Tibial artery (tissue), 4 donors: ENCODE measurements at regions not wholly inside any gene's neighbourhood (a gene's known extent, or its start where the extent isn't known, plus 50 kb on each side); places are given as distances from the start of the nearest gene placed in this dataset.
"Not testable (repeated sequence)": the region's sequence is repeated elsewhere in the genome, so short reads cannot be mapped to it uniquely, and the experiment has no call there.

ENCODE experiments used
- DNase-seq, 2 donors: peaks; one replicate each; pipeline ENCODE4 v3.0.0-alpha.2; 2019
- H3K27ac ChIP-seq, 2 donors: fragments of 200-600 bp; sonication (generic) in 1 of 2; 1 replicate in 1 of 2; 2 replicates in 1 of 2; pipeline ENCODE4 v1.5.1; 2018 to 2019; ENCODE audit warnings: mild to moderate bottlenecking in 1 of 2
- H3K27me3 ChIP-seq, 2 donors: fragments of 200-600 bp; sonication (generic) in 1 of 2; one replicate each; pipeline versions ENCODE4 v1.5.1 to v1.6.0; 2016 to 2019
- H3K36me3 ChIP-seq, 3 donors: fragments of 200-600 bp; sonication (generic) in 2 of 3; one replicate each; pipeline ENCODE4 v1.5.1; 2016 to 2019; ENCODE audit warnings: mild to moderate bottlenecking in 2 of 3
- H3K4me1 ChIP-seq, 4 donors: fragments of 200-600 bp; sonication (generic) in 2 of 4; 1 replicate in 3 of 4; 2 replicates in 1 of 4; pipeline ENCODE4 v1.5.1; 2016 to 2019
- H3K4me3 ChIP-seq, 2 donors: fragments of 200-600 bp; sonication (generic) in 1 of 2; 1 replicate in 1 of 2; 2 replicates in 1 of 2; pipeline ENCODE4 v1.5.1; 2018 to 2019; ENCODE audit warnings: mild to moderate bottlenecking in 2 of 2
- H3K9me3 ChIP-seq, 3 donors: fragments of 200-600 bp; sonication (generic) in 1 of 3; one replicate each; pipeline ENCODE4 v1.5.1; 2016 to 2019
- intact Hi-C: fragments of 100-400 bp; cut with DNase I; formaldehyde crosslinking; loops from one replicate; pipeline ENCODE4 v1.15.0; 2023; ENCODE audit warnings: low total_unique reads
- TF ChIP-seq, protein P1 (sequence below), 2 experiments: fragments of 200-600 bp in 1 of 2; fragments of 450-650 bp in 1 of 2; IDR thresholded peaks; one replicate each; pipeline ENCODE4 v1.5.1; 2017 to 2019; ENCODE audit warnings: antibody characterized with exemption in 2 of 2, mild to moderate bottlenecking in 1 of 2, moderate library complexity in 1 of 2

DNA sequence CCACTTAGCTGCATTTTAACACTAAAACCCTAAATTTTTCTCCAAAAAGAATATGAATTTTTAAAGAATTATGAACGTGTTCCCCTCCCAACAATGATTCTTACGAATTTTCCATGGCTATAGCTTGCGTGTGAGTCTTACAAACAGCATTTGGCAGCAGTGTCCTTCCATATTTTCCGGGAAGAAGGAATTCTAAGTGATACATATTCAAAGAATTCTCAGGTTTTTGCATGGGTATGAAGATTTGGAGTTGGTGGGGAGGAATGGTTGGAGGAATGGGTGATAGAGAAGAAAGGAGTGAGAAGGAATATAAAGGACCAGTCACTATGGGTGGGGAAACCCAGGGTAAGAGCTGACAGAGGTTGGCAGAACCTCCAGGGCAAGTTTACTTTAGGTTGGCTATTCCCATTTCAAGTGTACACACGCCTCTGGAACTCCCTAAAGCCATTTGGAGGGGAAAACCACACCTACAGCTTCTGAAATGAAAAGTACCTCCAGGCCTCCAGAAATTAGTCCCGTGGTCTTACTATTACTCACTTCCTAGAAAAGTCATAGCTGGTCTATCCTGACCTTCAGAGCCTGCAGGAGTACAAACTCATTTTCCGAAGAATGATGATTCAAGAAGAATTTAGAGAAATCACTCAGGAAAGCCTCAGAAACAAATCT lies 420.8 kb upstream of the DIPK2B start:
- Histone ChIP-seq H3K27me3 (no peaks in the 10 kb centered on the region), H3K36me3 (no peaks in the 10 kb centered on the region), H3K9me3 (no peaks in the 10 kb centered on the region), H3K27ac (peak overlapping the region; percentile 55 to 81), H3K4me1 (peaks cover 0 to 26% (median 7%) of the 10 kb centered on the region in 4 donors), H3K4me3 (no peak overlapping the region)
- intact Hi-C loops = no loop called here
- DNase-seq = no peak
- TF ChIP-seq, protein P1, sequence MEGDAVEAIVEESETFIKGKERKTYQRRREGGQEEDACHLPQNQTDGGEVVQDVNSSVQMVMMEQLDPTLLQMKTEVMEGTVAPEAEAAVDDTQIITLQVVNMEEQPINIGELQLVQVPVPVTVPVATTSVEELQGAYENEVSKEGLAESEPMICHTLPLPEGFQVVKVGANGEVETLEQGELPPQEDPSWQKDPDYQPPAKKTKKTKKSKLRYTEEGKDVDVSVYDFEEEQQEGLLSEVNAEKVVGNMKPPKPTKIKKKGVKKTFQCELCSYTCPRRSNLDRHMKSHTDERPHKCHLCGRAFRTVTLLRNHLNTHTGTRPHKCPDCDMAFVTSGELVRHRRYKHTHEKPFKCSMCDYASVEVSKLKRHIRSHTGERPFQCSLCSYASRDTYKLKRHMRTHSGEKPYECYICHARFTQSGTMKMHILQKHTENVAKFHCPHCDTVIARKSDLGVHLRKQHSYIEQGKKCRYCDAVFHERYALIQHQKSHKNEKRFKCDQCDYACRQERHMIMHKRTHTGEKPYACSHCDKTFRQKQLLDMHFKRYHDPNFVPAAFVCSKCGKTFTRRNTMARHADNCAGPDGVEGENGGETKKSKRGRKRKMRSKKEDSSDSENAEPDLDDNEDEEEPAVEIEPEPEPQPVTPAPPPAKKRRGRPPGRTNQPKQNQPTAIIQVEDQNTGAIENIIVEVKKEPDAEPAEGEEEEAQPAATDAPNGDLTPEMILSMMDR (IDR thresholded peaks at IDR 0.05) = no peak

DNA sequence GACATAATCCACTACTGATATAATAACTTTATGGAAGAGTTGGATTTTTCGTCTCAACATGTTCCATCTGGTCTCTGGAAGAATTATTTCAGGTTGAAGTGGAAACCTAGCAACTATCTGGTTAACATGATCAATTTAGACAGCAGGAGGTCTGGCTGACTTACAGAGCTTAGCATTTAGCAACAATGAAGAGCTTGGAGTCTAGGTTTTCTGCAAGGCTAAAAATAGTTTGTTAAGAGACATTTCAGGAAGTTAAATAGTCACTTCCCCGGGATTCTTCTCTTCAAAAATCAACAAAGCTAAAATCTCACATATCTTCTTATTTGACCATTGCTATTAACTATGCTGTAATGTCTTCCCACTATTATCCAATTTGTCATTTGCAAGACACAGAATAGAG lies 418.6 kb upstream of the DIPK2B start:
- H3K27ac ChIP-seq = no peak overlapping the region
- H3K36me3 ChIP-seq = no peaks in the 10 kb centered on the region
- TF ChIP-seq, protein P1 (IDR thresholded peaks at IDR 0.05) = no peak
- peaks cover 0 to 26% (median 7%) of the 10 kb centered on the region in 4 donors for H3K4me1 ChIP-seq
- H3K4me3 ChIP-seq = no peak overlapping the region
- DNase-seq = no peak
- no peaks in the 10 kb centered on the region for H3K27me3 ChIP-seq
- no peaks in the 10 kb centered on the region for H3K9me3 ChIP-seq
- intact Hi-C loops = no loop called here

DNA sequence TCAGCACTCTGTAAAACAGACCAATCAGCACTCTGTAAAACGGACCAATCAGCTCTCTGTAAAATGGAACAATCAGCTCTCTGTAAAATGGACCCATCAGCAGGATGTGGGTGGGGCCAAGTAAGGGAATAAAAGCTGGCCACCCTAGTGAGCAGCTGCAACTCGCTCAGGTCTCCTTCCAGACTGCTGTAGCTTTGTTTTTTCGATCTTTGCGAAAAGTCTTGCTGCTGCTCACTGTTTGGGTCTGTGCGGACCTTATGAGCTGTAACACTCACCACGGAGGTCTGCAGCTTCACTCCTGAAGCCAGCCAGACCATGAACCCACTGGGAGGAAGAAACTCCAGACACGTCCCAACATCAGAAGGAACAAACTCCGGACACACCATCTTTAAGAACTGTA lies 414.9 kb upstream of the DIPK2B start:
- H3K4me3 ChIP-seq, H3K27ac ChIP-seq, H3K36me3 ChIP-seq, DNase-seq, H3K27me3 ChIP-seq, intact Hi-C loops, H3K4me1 ChIP-seq: not testable (repeated sequence)
- H3K9me3 ChIP-seq = peaks cover 0 to 12% (median 8%) of the 10 kb centered on the region in 3 donors

DNA sequence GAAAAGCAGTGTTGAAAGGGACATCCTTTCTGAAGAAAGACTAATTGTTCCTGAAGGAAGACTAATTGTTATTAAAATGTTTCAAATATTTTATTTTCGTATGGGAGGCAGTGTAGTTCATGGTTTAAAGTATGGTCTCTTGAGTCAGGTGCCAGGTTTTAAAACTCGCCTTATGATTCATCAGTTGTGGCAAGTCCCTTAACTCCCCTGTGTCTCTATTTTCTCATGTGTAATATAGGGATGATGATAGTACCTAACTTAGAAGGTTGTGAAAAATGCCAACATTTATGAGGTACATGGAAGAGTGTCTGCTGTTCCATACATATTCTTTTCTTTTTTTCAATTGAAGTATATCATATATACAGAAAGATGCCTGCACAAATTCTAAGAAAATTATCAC lies 414.2 kb upstream of the DIPK2B start:
- Histone ChIP-seq H3K27me3 (no peaks in the 10 kb centered on the region), H3K4me3 (no peak overlapping the region), H3K27ac (no peak overlapping the region), H3K4me1 (no peaks in the 10 kb centered on the region), H3K9me3 (peaks cover 0 to 14% (median 11%) of the 10 kb centered on the region in 3 donors), H3K36me3 (no peaks in the 10 kb centered on the region)
- DNase-seq = no peak
- intact Hi-C loops = no loop called here
- TF ChIP-seq, protein P1 (IDR thresholded peaks at IDR 0.05) = no peak

DNA sequence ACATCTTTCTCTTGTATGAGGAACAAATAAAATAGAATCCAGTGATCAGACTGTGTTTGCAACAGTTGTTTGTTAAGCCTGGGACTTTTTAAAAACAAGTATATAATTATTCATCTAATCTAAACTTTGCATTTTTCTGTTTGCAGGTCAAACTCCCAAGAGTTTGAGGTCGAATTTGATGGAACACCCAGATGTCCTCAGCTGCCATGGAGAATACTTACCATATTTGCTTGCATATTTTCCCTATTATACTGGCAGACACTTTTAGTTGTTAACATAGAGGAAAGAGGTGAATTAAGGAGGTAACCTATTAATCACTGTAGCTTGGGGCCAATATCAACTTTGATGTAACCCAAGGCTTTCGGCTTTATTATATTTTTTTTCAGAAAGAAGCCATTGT lies 401.5 kb upstream of the DIPK2B start:
- Histone ChIP-seq H3K27me3 (no peaks in the 10 kb centered on the region), H3K27ac (peak overlapping the region in 1 of 2 donors; percentile 28), H3K9me3 (peaks cover 0 to 8% (median 0%) of the 10 kb centered on the region in 3 donors), H3K36me3 (no peaks in the 10 kb centered on the region), H3K4me3 (no peak overlapping the region), H3K4me1 (peaks cover 0 to 15% (median 0%) of the 10 kb centered on the region in 4 donors)
- TF ChIP-seq, protein P1 (IDR thresholded peaks at IDR 0.05) = no peak
- intact Hi-C loops = no loop called here
- DNase-seq = no peak

DNA sequence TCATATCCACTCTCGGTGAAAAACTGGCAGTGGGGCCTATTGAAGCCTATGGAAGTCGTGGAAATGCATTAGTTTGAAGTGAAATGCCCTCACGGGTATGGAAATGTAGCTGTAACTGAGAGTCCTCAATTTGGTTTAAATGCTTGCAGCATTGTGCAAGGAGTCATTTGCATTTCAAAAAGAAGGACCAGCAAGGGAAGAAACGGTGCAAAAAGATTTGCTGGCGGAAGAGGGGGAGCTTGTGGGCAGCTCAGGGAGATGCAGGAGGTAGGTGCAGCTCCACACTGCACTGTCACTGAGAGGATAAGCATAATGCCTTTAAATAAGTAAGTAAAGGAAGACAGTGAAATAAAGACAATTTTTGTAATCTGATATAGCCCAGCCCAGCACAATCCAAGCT lies 400.4 kb upstream of the DIPK2B start:
- Histone ChIP-seq H3K9me3 (no peaks in the 10 kb centered on the region), H3K4me1 (peaks cover 0 to 15% (median 0%) of the 10 kb centered on the region in 4 donors), H3K27me3 (no peaks in the 10 kb centered on the region), H3K27ac (peak overlapping the region in 1 of 2 donors; percentile 28), H3K36me3 (no peaks in the 10 kb centered on the region), H3K4me3 (no peak overlapping the region)
- DNase-seq = no peak
- intact Hi-C loops = no loop called here
- TF ChIP-seq, protein P1 (IDR thresholded peaks at IDR 0.05) = no peak
